Neuron (in vitro differentiated cells): ENCODE measurements at regions not wholly inside any gene's neighbourhood (a gene's known extent, or its start where the extent isn't known, plus 50 kb on each side); places are given as distances from the start of the nearest gene placed in this dataset.

Experiments
- H2AFZ ChIP-seq: one replicate; pipeline ENCODE4 v1.6.1; 2013; ENCODE audit warnings: low read depth, mild to moderate bottlenecking, inconsistent platforms, low read length, moderate library complexity
- H3K27me3 ChIP-seq: one replicate; pipeline ENCODE4 v1.6.1; 2013; ENCODE audit warnings: low read length; ENCODE audit not compliant: insufficient read depth
- H3K36me3 ChIP-seq: one replicate; pipeline ENCODE4 v1.6.1; 2013; ENCODE audit warnings: low read length; ENCODE audit not compliant: insufficient read depth
- H3K4me1 ChIP-seq: one replicate; pipeline ENCODE4 v1.6.1; 2013; ENCODE audit warnings: low read length; ENCODE audit not compliant: insufficient read depth
- H3K4me3 ChIP-seq: 2 replicates; pipeline ENCODE4 v1.5.1; 2013; ENCODE audit warnings: mild to moderate bottlenecking, low read length, moderate library complexity
- H3K9me3 ChIP-seq: one replicate; pipeline ENCODE4 v1.6.1; 2013; ENCODE audit warnings: low read length

DNA sequence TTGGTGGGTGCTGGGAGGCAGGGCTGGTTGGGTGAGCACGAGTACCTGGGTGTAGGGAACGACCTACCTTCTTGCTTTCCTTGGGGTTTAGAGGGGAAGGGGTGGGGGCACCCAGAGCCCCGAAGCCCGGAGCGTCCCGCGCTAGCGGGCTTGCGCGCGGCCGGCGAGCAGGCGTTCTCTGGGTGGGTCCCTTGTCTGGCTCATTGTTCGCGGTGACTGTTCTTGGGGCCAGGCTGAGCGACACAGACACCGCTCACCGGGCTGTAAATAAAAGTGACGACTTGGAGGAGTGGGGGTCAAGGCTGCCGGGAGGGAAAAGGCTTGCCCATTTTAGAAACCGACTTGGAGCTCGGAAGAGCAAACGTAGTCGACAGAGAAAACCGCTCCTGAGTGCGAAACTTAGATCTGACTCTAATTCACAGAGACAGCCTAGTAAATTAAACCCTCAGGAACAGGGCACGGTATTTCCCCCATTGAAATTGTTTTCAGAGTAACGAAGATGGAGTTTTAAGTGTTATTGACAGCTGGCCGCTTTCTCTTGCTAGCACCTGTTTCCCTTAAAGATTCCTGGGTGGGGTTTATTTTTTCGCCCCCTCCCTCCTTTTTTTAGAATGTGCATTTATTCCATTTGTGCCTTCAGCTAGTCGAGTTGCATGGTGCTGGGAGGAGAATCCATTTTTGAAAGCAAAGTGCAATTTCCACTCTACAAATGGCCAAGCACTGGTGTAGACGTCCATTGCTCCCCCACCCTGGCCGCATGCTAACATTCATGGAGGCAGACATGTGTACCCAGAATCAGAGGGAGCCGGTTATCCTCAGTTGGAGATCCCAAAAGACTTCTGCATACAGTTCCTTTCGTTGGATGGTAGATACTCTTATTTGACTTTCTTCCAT lies 532.1 kb upstream of the SEMA6D start:
- Histone ChIP-seq H3K4me1 (no peaks in the 10 kb centered on the region), H3K36me3 (no peaks in the 10 kb centered on the region), H3K9me3 (no peaks in the 10 kb centered on the region), H3K27me3 (peaks cover 52% of the 10 kb centered on the region), H3K4me3 (peak overlapping the region; percentile 5), H2AFZ (peak overlapping the region; percentile 69)

DNA sequence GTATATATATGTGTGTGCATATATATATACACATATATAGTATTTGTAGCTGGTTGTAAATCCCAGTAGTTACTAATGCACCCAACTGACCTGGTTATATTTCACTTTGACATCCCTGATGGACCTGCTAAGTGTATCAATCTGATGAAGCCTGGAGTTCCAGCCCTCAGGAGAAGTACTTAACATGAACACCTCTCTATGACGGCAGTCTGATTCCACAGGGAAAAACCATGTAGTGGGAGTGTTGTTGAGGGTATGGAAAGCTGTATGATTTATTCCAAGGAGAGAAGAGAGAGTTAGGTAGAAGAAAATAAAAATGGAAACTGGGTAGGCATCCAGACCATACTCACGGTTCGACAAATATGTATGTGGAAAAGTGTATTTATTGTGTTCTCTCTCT lies 531.2 kb upstream of the SEMA6D start:
- Histone ChIP-seq H3K27me3 (peaks cover 52% of the 10 kb centered on the region), H3K9me3 (no peaks in the 10 kb centered on the region), H3K4me3 (no peak overlapping the region)

DNA sequence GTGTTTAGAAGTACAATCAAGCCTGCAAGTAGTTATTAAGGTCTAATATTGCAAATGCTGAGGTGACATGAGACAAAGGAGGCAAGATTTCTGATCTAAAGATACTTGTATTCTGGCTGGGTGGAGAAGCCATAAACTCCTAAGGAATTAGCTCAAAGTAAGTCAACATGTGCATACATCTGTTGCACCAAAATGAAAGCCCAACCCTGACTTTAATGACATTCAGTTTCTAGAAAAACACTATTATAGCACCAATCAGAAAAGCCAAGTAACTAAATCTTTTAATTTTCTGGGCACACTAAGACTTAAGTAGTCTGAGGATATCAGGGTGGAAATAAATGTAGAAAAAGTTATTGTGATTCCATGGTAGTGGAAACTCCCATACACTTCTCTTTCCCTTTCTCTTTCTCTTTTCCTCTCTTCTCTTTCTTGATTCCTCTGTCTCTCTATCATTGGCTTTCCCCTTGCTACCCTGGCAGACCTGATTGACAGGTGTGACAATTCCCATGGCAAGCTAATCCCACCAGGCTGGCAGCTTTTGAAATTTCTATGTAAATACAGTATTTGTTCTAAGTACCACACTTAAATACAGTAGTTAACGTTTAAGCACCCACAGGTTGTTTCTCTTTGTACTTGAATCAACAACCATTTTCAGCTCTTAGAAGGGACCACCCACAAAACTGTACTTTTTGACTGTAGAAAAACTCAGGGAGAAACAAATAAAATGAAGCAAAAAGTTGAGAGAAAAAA lies 528.4 kb upstream of the SEMA6D start:
- Histone ChIP-seq H3K9me3 (no peaks in the 10 kb centered on the region), H3K27me3 (peaks cover 25% of the 10 kb centered on the region), H3K36me3 (no peaks in the 10 kb centered on the region), H3K4me3 (no peak overlapping the region), H3K4me1 (no peaks in the 10 kb centered on the region), H2AFZ (no peak overlapping the region)

More for the DNA sequence above, 531.2 kb upstream of the SEMA6D start:
- Histone ChIP-seq H2AFZ (no peak overlapping the region), H3K4me1 (no peaks in the 10 kb centered on the region), H3K36me3 (no peaks in the 10 kb centered on the region)

DNA sequence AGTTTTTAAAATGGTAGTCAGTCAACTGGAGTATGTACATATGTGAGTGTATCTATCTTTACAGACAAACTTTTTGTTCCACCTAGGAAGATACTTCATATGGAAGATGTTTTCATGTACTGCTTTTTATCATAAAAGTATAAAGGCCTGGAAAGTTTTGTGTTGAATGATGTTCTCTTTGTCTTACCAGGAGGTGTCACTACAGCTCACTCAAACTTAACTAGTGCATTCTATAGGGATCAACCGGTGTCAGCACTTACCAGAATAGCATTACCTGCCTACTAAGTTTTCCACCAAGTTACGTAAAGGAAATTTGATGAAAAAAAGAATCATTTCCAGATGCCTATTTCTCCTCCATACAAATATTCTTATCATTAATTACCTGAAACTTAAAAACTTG lies 522.6 kb upstream of the SEMA6D start:
- H3K4me3 ChIP-seq = no peak overlapping the region
- H2AFZ ChIP-seq = no peak overlapping the region
- no peaks in the 10 kb centered on the region for H3K4me1 ChIP-seq
- H3K9me3 ChIP-seq = no peaks in the 10 kb centered on the region
- no peaks in the 10 kb centered on the region for H3K27me3 ChIP-seq
- no peaks in the 10 kb centered on the region for H3K36me3 ChIP-seq

GRCh38 chr15:47196048-47196447 lies 521.3 kb upstream of the SEMA6D start:
- no peak overlapping the region for H3K4me3 ChIP-seq
- no peak overlapping the region for H2AFZ ChIP-seq
- no peaks in the 10 kb centered on the region for H3K9me3 ChIP-seq
- no peaks in the 10 kb centered on the region for H3K4me1 ChIP-seq
- no peaks in the 10 kb centered on the region for H3K27me3 ChIP-seq
- H3K36me3 ChIP-seq = no peaks in the 10 kb centered on the region

DNA sequence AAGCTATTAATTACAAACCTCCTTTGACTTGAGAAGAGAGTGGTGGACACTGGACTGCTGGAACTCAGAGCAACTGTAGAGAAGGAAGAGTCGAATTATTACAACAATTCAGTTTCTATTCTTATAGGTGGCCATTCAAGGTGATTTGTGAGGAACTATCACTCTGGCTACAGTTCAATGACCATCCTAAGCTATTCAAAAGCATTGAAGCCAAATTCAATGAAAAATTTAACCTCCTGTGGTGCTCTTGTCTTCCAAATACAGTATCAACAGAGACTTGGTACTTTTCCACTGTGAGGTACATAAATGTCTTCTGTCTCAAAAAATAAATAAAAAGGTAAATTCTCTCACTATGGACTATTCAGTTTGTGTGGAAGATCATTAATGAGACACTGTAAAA lies 513.3 kb upstream of the SEMA6D start:
- Histone ChIP-seq H3K27me3 (no peaks in the 10 kb centered on the region), H3K4me3 (no peak overlapping the region), H2AFZ (no peak overlapping the region), H3K9me3 (no peaks in the 10 kb centered on the region), H3K4me1 (no peaks in the 10 kb centered on the region), H3K36me3 (no peaks in the 10 kb centered on the region)

GRCh38 chr15:47206358-47206978 lies 510.8 kb upstream of the SEMA6D start:
- Histone ChIP-seq H3K27me3 (no peaks in the 10 kb centered on the region), H3K4me1 (no peaks in the 10 kb centered on the region), H3K9me3 (no peaks in the 10 kb centered on the region), H3K36me3 (no peaks in the 10 kb centered on the region), H3K4me3 (no peak overlapping the region), H2AFZ (no peak overlapping the region)

DNA sequence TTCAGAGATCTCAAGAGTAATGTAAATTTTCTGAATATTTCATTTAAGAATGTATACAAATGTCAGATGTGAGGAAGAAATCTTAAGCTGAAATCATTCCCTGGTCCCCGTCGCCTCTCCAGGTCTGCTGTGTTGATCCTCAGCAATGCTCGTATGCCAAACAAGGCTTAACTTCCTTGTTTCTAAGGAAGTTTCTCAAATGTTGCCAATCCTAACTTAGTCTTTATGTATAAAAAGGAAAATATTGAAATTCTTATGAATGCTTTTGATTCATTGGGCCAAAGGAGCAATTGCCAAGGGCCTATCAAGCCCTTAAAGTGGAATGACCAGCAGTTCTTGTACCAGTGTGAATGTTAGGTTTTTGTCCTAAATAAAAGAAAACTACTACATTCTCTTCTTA lies 507.7 kb upstream of the SEMA6D start:
- H3K4me3 ChIP-seq = no peak overlapping the region
- no peaks in the 10 kb centered on the region for H3K9me3 ChIP-seq
- H2AFZ ChIP-seq = no peak overlapping the region
- no peaks in the 10 kb centered on the region for H3K4me1 ChIP-seq
- no peaks in the 10 kb centered on the region for H3K36me3 ChIP-seq
- H3K27me3 ChIP-seq = no peaks in the 10 kb centered on the region

DNA sequence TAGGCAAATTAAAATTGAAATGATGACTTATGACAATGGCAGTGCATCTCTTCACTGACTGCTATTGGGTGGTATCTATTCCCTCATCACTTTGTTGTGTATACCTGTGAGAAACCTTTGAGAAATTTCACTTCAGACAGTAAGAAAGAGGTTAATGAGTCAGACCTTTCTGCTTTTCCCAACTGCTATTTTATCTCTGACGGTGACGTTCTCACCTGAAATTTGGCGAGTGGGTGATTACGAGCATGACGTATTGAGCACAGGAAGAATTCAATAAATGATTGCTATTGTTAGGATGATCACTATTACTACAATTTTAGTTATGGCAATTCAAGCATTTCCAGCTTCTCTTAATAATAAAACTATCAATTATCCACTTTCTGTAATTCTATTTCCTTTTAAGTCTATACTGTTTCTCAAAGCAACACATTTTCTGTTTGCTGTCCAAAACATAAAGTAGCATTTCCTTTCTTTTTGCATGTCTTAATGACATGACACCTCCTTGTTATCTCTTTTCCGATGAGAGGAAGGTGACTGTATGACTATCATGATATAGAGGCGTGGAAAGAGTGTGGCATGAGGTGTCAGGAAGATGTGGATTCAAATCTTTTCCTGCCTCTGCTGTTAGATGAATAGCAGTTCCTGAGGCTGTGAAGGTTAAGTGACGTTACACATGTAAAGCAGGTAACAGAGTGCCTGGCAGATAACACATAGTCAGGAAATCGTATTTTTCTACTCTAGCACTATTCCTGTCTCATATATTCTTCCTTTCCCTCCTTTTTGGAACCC lies 504.9 kb upstream of the SEMA6D start:
- Histone ChIP-seq H3K27me3 (no peaks in the 10 kb centered on the region), H2AFZ (no peak overlapping the region), H3K4me3 (no peak overlapping the region), H3K4me1 (no peaks in the 10 kb centered on the region), H3K36me3 (no peaks in the 10 kb centered on the region), H3K9me3 (no peaks in the 10 kb centered on the region)

GRCh38 chr15:47213883-47214282 lies 503.4 kb upstream of the SEMA6D start:
- Histone ChIP-seq H3K27me3 (no peaks in the 10 kb centered on the region), H3K9me3 (no peaks in the 10 kb centered on the region), H3K36me3 (no peaks in the 10 kb centered on the region), H3K4me3 (no peak overlapping the region), H2AFZ (no peak overlapping the region), H3K4me1 (no peaks in the 10 kb centered on the region)

- H3K9me3 ChIP-seq = no peaks in the 10 kb centered on the region
- H3K4me1 ChIP-seq = no peaks in the 10 kb centered on the region
- no peak overlapping the region for H2AFZ ChIP-seq
- no peaks in the 10 kb centered on the region for H3K36me3 ChIP-seq
- no peak overlapping the region for H3K4me3 ChIP-seq
- H3K27me3 ChIP-seq = no peaks in the 10 kb centered on the region
Measured at GRCh38 chr15:47218295-47218694, 499.0 kb upstream of the SEMA6D start.

DNA sequence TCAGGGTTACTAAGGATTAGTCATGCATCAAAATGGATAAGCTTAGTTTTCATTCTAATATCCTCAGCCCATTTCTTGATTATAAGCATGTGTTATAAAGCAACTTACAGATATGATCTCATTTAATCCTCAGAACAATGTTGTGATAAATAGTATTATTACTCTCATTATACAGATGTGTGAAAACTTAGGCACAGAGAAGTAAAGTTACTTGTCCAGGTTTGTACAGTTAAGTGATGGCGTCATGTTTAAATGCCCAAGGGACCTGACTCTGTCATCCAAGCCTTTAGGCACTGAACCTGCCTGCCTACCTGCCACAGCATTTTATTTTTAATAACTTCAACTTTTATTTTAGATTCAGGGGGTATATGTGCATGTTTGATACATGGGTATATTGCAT lies 472.9 kb upstream of the SEMA6D start:
- H3K9me3 ChIP-seq = no peaks in the 10 kb centered on the region
- peaks cover 3% of the 10 kb centered on the region for H3K4me1 ChIP-seq
- no peak overlapping the region for H2AFZ ChIP-seq
- no peak overlapping the region for H3K4me3 ChIP-seq
- no peaks in the 10 kb centered on the region for H3K27me3 ChIP-seq
- H3K36me3 ChIP-seq = no peaks in the 10 kb centered on the region
